ENCODE measurements at regions not wholly inside any gene's neighbourhood (a gene's known extent, or its start where the extent isn't known, plus 50 kb on each side); places are given as distances from the start of the nearest gene placed in this dataset.

DNA sequence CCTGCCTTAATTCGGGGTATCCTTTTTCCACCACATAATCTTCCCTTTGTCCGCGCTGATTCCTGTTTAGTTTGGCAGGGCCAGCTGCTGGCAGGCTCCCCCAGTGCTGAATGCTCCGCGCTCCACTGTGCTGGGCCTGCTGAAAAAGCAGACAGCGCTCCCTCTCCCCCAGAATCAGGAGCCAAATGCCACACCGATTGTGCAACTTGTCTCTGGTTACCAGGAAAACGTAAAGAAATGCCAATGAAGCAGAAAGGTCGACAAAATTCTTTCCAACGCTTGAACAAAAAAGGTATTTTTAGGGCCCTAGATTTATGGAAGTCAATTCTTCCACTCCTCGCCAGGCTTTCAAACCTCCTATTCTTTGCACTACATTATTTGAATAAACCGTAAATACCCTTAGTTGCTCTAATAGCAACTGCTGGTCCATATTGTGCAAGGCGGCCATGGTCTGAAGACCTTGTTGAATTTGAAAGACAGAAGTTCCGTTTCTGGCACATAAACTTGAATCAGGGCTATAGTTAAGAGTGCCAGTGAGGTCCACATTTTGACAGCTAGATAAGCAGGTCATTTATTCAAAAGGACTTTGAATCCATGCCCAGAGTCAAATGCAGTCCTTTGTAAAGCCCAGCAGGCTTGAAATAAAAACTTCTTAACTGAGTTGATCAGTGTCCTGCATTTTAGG lies 206.7 kb upstream of the RFC3 start:
- TF ChIP-seq, protein P1, sequence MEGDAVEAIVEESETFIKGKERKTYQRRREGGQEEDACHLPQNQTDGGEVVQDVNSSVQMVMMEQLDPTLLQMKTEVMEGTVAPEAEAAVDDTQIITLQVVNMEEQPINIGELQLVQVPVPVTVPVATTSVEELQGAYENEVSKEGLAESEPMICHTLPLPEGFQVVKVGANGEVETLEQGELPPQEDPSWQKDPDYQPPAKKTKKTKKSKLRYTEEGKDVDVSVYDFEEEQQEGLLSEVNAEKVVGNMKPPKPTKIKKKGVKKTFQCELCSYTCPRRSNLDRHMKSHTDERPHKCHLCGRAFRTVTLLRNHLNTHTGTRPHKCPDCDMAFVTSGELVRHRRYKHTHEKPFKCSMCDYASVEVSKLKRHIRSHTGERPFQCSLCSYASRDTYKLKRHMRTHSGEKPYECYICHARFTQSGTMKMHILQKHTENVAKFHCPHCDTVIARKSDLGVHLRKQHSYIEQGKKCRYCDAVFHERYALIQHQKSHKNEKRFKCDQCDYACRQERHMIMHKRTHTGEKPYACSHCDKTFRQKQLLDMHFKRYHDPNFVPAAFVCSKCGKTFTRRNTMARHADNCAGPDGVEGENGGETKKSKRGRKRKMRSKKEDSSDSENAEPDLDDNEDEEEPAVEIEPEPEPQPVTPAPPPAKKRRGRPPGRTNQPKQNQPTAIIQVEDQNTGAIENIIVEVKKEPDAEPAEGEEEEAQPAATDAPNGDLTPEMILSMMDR (IDR thresholded peaks at IDR 0.05; ENCODE audit: borderline replicate concordance, insufficient read depth, low read depth, low read length) = no peak

GRCh38 chr13:33612641-33613638 lies 205.0 kb upstream of the RFC3 start:
- H3K4me3 ChIP-seq (ENCODE audit: low read depth, low read length) = no peak overlapping the region
- TF ChIP-seq, protein P1 (IDR thresholded peaks at IDR 0.05; ENCODE audit: borderline replicate concordance, insufficient read depth, low read depth, low read length) = no peak

More for the DNA sequence above, 206.7 kb upstream of the RFC3 start:
- no peak overlapping the region for H3K4me3 ChIP-seq (ENCODE audit: low read depth, low read length)

- TF ChIP-seq, protein P1 (IDR thresholded peaks at IDR 0.05; ENCODE audit: borderline replicate concordance, insufficient read depth, low read depth, low read length) = no peak
- H3K4me3 ChIP-seq (ENCODE audit: low read depth, low read length) = no peak overlapping the region
Measured at GRCh38 chr13:33615436-33615835, 202.5 kb upstream of the RFC3 start.

DNA sequence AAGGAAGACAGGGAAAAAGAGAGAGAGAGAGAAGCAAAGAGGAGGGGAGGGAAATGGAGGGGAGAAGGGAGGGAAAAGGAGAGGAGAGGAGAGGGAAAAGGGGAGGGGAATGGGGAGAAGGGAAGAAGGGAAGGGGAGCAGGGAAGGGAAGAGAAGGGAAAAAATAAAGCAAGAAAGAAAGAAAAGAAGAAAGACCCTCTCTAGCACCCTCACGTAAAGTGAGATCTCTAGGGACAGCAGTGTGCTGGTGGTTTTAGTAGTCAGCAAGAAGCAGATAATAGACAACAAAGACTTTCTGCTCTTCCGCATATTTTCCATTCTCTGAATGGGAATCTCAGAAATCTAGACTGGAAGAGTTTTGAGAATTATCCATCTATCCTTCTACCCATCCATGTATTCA lies 201.8 kb upstream of the RFC3 start:
- TF ChIP-seq, protein P1 (IDR thresholded peaks at IDR 0.05; ENCODE audit: borderline replicate concordance, insufficient read depth, low read depth, low read length) = no peak
- H3K4me3 ChIP-seq (ENCODE audit: low read depth, low read length) = no peak overlapping the region

- H3K4me3 ChIP-seq (ENCODE audit: low read depth, low read length) = no peak overlapping the region
- TF ChIP-seq, protein P1 (IDR thresholded peaks at IDR 0.05; ENCODE audit: borderline replicate concordance, insufficient read depth, low read depth, low read length) = no peak
Measured at GRCh38 chr13:33617055-33617454, 200.9 kb upstream of the RFC3 start.

GRCh38 chr13:33624253-33624652 lies 193.7 kb upstream of the RFC3 start:
- H3K4me3 ChIP-seq (ENCODE audit: low read depth, low read length) = no peak overlapping the region
- TF ChIP-seq, protein P1 (IDR thresholded peaks at IDR 0.05; ENCODE audit: borderline replicate concordance, insufficient read depth, low read depth, low read length) = no peak

All from GM12875 (cell line).